Testis (tissue), 2 donors: ENCODE measurements at regions not wholly inside any gene's neighbourhood (a gene's known extent, or its start where the extent isn't known, plus 50 kb on each side); places are given as distances from the start of the nearest gene placed in this dataset.

Experiments used
- POLR2A ChIP-seq: fragments of 450-650 bp; IDR thresholded peaks from one replicate; pipeline ENCODE4 v1.6.1; 2017; ENCODE audit warnings: antibody characterized with exemption, mild to moderate bottlenecking, moderate library complexity
- TF ChIP-seq, protein P1 (sequence below), 3 experiments: fragments of 450-650 bp in 2 of 3; fragments of 200-600 bp in 1 of 3; sonication (generic) in 1 of 3; IDR thresholded peaks; one replicate each; pipeline ENCODE4 v1.5.1; 2016 to 2019; ENCODE audit warnings: antibody characterized with exemption in 3 of 3, mild to moderate bottlenecking in 2 of 3, moderate library complexity in 1 of 3

DNA sequence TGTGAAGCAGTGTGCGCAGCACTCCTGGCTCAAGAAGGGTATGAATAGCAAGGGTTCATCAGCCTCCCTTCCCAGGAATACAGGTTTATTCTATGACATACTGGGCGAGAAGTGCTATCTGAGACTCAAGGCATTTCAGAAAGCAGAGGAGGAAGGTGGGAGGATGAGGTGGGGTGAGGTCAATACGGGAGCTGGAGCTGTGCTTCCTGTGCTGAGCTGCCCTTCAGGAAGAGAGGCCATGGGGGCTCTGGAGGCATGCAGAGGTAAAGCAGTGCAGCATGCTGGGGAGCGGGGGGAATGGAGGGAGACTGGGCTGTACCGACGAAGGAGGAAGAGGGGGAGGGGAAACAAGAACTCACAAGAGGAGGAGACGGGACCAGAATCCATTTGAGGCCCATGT lies 717.6 kb downstream of the PTPRU start:
- no peak for TF ChIP-seq POLR2A
- TF ChIP-seq, protein P1, sequence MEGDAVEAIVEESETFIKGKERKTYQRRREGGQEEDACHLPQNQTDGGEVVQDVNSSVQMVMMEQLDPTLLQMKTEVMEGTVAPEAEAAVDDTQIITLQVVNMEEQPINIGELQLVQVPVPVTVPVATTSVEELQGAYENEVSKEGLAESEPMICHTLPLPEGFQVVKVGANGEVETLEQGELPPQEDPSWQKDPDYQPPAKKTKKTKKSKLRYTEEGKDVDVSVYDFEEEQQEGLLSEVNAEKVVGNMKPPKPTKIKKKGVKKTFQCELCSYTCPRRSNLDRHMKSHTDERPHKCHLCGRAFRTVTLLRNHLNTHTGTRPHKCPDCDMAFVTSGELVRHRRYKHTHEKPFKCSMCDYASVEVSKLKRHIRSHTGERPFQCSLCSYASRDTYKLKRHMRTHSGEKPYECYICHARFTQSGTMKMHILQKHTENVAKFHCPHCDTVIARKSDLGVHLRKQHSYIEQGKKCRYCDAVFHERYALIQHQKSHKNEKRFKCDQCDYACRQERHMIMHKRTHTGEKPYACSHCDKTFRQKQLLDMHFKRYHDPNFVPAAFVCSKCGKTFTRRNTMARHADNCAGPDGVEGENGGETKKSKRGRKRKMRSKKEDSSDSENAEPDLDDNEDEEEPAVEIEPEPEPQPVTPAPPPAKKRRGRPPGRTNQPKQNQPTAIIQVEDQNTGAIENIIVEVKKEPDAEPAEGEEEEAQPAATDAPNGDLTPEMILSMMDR (IDR thresholded peaks at IDR 0.05), result no peak
